ENCODE measurements at regions not wholly inside any gene's neighbourhood (a gene's known extent, or its start where the extent isn't known, plus 50 kb on each side); places are given as distances from the start of the nearest gene placed in this dataset.

DNA sequence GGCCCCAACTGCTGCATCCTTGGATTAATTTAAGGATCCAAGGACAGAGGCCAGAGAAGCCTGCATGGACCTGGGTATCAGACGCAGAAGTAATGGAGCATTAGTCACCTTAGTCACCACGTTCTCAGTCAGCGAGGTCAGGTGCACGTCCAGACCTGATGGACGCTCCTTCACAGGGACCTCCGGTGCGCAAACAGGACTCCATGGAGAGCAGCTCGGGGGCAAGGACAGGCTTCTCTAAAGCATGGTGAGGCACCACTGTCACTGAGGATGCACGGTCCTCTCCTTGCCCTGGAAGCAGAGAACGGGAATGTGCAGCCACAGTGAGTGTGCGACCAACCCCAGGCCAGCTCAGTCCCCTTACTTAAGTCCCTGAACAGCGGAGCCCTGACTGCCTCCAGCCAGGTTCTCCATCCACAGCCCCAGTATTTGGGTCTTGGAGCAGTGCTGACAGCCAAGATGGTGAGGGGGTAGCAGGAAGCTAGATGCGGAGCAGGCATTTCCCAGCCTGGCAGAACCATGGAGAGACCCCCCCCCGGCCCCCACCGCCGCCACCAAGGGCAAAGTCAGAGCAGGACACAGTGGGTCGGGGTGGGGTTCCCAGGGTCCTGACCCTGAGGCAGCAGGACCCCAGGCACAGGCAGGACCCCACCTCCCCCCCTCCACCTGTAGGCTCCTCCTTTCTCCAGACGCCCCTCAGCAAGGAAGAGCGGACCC lies 253.4 kb upstream of the SFSWAP start:
- Mint-ChIP-seq H3K4me1 (ENCODE audit: low read depth) (no peaks in the 10 kb centered on the region), H3K4me3 (ENCODE audit: low read depth) (no peak overlapping the region), H3K27ac (no peak overlapping the region), H3K27me3 (peaks cover 37% of the 10 kb centered on the region), H3K36me3 (ENCODE audit: insufficient read depth) (no peaks in the 10 kb centered on the region), H3K9me3 (ENCODE audit: low read depth) (no peaks in the 10 kb centered on the region)
- TF ChIP-seq, protein P1, sequence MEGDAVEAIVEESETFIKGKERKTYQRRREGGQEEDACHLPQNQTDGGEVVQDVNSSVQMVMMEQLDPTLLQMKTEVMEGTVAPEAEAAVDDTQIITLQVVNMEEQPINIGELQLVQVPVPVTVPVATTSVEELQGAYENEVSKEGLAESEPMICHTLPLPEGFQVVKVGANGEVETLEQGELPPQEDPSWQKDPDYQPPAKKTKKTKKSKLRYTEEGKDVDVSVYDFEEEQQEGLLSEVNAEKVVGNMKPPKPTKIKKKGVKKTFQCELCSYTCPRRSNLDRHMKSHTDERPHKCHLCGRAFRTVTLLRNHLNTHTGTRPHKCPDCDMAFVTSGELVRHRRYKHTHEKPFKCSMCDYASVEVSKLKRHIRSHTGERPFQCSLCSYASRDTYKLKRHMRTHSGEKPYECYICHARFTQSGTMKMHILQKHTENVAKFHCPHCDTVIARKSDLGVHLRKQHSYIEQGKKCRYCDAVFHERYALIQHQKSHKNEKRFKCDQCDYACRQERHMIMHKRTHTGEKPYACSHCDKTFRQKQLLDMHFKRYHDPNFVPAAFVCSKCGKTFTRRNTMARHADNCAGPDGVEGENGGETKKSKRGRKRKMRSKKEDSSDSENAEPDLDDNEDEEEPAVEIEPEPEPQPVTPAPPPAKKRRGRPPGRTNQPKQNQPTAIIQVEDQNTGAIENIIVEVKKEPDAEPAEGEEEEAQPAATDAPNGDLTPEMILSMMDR (IDR thresholded peaks at IDR 0.05; ENCODE audit: unreplicated experiment) = no peak
- DNase-seq (ENCODE audit: low spot score, unreplicated experiment) = no peak

DNA sequence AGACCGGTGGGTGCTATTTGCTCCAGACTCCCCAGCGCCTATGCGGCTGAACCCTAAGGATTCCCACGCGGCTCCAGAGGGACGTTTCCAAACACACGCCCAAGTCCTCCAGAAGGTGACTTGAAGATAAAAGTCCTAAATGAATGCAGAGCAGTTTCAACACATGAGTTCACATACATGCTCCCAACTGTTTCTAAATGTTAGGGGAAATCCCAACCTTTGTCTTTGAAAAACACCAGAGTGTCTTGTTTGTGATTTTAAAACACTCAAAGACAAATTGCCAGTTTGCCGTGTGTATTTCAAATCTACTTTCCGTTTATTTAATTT lies 252.9 kb upstream of the SFSWAP start:
- Mint-ChIP-seq H3K27me3 (peaks cover 38% of the 10 kb centered on the region), H3K9me3 (ENCODE audit: low read depth) (no peaks in the 10 kb centered on the region), H3K36me3 (ENCODE audit: insufficient read depth) (no peaks in the 10 kb centered on the region), H3K27ac (no peak overlapping the region), H3K4me1 (ENCODE audit: low read depth) (no peaks in the 10 kb centered on the region), H3K4me3 (ENCODE audit: low read depth) (no peak overlapping the region)
- DNase-seq (ENCODE audit: low spot score, unreplicated experiment) = no peak
- TF ChIP-seq, protein P1 (IDR thresholded peaks at IDR 0.05; ENCODE audit: unreplicated experiment) = no peak

DNA sequence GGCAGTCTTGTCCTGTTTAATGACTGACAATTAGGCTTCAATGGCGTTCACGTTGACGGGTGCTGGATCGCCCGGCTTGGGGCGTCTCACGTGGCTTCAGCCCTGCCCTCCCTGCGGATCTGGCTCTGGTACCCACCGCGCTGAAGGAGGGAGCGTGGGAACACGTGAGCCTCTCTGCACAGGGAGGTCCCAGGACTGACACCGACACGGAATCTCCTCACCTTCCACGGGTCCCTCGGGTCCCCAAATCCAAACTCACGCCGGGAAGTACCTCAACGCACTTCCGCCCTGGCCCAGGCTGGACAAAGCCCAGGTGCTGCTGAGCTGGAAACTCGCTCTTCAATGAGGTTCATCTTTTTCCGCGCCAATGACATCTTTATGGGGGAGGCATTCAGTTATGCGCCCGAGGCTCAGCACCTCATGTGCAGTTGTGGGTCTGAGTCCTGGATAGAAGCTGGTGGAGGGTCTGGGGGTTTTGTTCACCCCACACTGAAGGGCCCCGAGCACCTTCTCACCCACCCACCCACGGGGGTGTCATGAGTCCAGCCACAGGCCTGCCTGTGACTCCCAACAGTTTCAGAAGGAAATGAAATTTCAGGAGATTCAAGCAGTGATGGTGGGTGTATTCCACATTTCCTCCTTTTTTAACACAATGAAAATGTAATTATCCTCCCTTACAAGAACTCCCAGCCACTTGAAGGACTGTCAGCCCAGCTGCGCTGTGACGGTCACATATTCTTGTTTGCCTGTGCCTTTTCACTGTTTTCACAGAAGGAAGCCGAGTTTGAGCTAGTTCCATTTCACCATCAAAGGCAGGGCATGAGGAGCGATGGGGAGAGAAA lies 251.7 kb upstream of the SFSWAP start:
- H3K27me3 Mint-ChIP-seq = peaks cover 44% of the 10 kb centered on the region
- no peaks in the 10 kb centered on the region for H3K4me1 Mint-ChIP-seq (ENCODE audit: low read depth)
- no peaks in the 10 kb centered on the region for H3K9me3 Mint-ChIP-seq (ENCODE audit: low read depth)
- no peak overlapping the region for H3K27ac Mint-ChIP-seq
- no peak overlapping the region for H3K4me3 Mint-ChIP-seq (ENCODE audit: low read depth)
- TF ChIP-seq, protein P1 (IDR thresholded peaks at IDR 0.05; ENCODE audit: unreplicated experiment) = no peak
- DNase-seq (ENCODE audit: low spot score, unreplicated experiment) = no peak
- H3K36me3 Mint-ChIP-seq (ENCODE audit: insufficient read depth) = no peaks in the 10 kb centered on the region

DNA sequence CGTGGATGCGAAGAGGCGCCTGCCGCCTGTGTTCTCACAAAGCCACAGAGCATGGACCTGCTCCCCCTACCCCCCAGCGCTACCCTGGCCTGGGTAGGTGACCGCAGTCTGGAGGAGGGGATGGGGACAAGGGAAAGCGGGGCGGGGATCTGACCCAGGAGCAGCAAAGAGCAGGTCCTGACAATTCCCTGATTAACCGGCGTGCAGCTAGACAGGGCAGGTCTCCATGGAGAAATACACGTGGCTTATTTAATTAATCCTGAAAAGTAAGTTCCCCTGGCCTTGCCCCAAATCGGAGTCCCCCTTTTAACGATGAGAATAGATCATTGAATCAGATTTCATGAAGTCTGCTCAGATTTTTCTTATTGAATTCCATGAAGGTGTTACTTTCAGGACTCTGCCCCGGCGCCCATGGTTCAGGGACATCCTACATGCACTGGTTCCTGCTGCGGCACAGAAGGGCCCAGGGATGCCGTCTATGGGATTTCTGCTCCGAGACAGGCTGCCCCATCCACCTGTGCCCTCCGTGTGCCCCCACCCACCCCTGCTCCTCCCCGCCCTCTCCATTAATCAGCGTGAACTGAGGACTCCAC lies 251.0 kb upstream of the SFSWAP start:
- TF ChIP-seq, protein P1 (IDR thresholded peaks at IDR 0.05; ENCODE audit: unreplicated experiment) = no peak
- Mint-ChIP-seq H3K36me3 (ENCODE audit: insufficient read depth) (no peaks in the 10 kb centered on the region), H3K9me3 (ENCODE audit: low read depth) (no peaks in the 10 kb centered on the region), H3K27ac (no peak overlapping the region), H3K27me3 (peaks cover 44% of the 10 kb centered on the region), H3K4me1 (ENCODE audit: low read depth) (no peaks in the 10 kb centered on the region), H3K4me3 (ENCODE audit: low read depth) (no peak overlapping the region)
- DNase-seq (ENCODE audit: low spot score, unreplicated experiment) = no peak

DNA sequence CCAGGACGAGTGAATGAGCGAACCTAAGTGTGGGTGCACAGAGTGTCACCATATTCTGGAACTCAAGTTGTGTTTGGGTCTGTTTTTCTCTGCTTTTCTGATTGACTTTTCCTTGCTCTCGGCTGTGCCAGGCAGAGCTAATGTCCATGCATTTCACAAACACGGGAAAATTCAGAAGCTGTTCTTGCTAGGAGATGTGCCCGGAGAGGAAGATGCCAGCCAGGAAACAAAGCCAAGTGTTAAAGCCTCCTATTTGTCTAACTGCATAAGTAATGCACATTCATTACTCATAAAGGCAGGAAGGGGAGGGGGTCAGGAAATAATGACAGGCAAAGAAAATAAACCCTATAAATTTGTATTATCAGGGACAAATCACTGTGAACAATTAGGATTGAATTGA lies 250.4 kb upstream of the SFSWAP start:
- no peak for DNase-seq (ENCODE audit: low spot score, unreplicated experiment)
- no peaks in the 10 kb centered on the region for H3K4me1 Mint-ChIP-seq (ENCODE audit: low read depth)
- TF ChIP-seq, protein P1 (IDR thresholded peaks at IDR 0.05; ENCODE audit: unreplicated experiment) = no peak
- H3K27me3 Mint-ChIP-seq = peaks cover 44% of the 10 kb centered on the region
- no peaks in the 10 kb centered on the region for H3K36me3 Mint-ChIP-seq (ENCODE audit: insufficient read depth)
- no peaks in the 10 kb centered on the region for H3K9me3 Mint-ChIP-seq (ENCODE audit: low read depth)
- H3K4me3 Mint-ChIP-seq (ENCODE audit: low read depth) = no peak overlapping the region
- no peak overlapping the region for H3K27ac Mint-ChIP-seq
